SU-DHL-6 (cell line): ENCODE measurements at regions not wholly inside any gene's neighbourhood (a gene's known extent, or its start where the extent isn't known, plus 50 kb on each side); places are given as distances from the start of the nearest gene placed in this dataset.

Experiments used
- CTCF ChIP-seq: fragments of 200-600 bp; sonication (generic); IDR thresholded peaks from one replicate; pipeline ENCODE4 v1.5.1; 2017; ENCODE audit warnings: antibody characterized with exemption, mild to moderate bottlenecking, low read length, moderate library complexity; ENCODE audit not compliant: insufficient read depth, poor library complexity, severe bottlenecking
- EZH2phosphoT487 ChIP-seq: fragments of 200-600 bp; sonication (generic), shearing (Covaris generic); conservative IDR thresholded peaks from 2 replicates; pipeline ENCODE4 v1.6.1; 2018; ENCODE audit warnings: mild to moderate bottlenecking, antibody characterized with exemption, low read length, moderate library complexity, mixed read lengths

GRCh38 chr2:8022908-8023640 lies 658.8 kb upstream of the ID2 start:
- no peak for TF ChIP-seq CTCF
- TF ChIP-seq EZH2phosphoT487: no peak
